ENCODE measurements at regions not wholly inside any gene's neighbourhood (a gene's known extent, or its start where the extent isn't known, plus 50 kb on each side); places are given as distances from the start of the nearest gene placed in this dataset.
A peak's percentile ranks its signal among the peaks of the same experiment; 100 is the strongest.

- in situ Hi-C loops (cut with HindIII; ENCODE audit: low sequenced_read_pairs): no loop called here
- peak; percentile 27 for DNase-seq (ENCODE audit: low read depth, low spot score)
- H3K4me3 ChIP-seq (ENCODE audit: low read depth, low read length): no peak overlapping the region
- no peak for TF ChIP-seq CTCF (IDR thresholded peaks at IDR 0.05; ENCODE audit: low read depth, low read length)
Measured at GRCh38 chr2:188819792-188820191, 154.4 kb upstream of the COL3A1 start.

DNA sequence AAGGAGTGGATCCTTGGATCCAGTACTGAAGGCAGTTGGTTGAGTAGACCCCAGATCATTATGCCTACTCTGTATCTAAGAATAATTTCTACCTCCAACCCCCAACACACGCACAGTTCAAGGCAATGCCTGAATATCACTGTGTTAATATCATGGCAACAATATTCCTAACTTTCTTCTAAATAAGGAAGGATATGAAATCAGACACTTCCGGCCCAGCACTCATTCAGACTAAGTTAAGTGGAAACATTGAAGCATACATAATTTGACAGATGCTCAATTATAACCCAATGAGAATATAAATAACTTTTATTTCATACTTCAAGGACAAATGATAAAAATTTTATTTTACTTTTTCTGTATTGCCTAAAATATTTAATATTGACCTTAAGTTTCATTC, 153.6 kb upstream of the COL3A1 start:
- in situ Hi-C loops (cut with HindIII; ENCODE audit: low sequenced_read_pairs): no loop called here
- no peak for DNase-seq (ENCODE audit: low read depth, low spot score)
- TF ChIP-seq CTCF (IDR thresholded peaks at IDR 0.05; ENCODE audit: low read depth, low read length): no peak
- no peak overlapping the region for H3K4me3 ChIP-seq (ENCODE audit: low read depth, low read length)

DNA sequence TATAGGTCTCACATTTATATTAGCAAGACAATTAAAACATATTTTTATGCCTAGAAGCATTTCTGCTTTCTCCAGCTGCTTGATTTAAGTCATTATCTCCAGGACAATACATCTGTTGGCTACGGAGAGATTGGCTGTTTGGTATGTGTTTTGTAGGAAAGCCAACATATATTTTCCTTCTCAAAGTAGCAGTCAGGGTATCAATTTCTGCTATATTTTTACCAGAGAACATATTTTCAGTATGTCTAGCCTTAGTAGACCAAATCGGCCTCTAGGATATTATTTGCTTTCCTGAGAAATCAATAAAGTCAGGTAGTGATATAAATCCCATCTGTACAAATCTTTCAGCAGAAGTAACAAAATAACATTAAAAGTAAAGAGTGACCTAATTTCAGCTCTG, 150.0 kb upstream of the COL3A1 start:
- TF ChIP-seq CTCF (IDR thresholded peaks at IDR 0.05; ENCODE audit: low read depth, low read length): no peak
- in situ Hi-C loops (cut with HindIII; ENCODE audit: low sequenced_read_pairs): no loop called here
- no peak overlapping the region for H3K4me3 ChIP-seq (ENCODE audit: low read depth, low read length)
- no peak for DNase-seq (ENCODE audit: low read depth, low spot score)

- H3K4me3 ChIP-seq (ENCODE audit: low read depth, low read length): no peak overlapping the region
- no peak for TF ChIP-seq CTCF (IDR thresholded peaks at IDR 0.05; ENCODE audit: low read depth, low read length)
- in situ Hi-C loops (cut with HindIII; ENCODE audit: low sequenced_read_pairs): no loop called here
- no peak for DNase-seq (ENCODE audit: low read depth, low spot score)
Measured at GRCh38 chr2:188833331-188833730, 140.8 kb upstream of the COL3A1 start.

DNA sequence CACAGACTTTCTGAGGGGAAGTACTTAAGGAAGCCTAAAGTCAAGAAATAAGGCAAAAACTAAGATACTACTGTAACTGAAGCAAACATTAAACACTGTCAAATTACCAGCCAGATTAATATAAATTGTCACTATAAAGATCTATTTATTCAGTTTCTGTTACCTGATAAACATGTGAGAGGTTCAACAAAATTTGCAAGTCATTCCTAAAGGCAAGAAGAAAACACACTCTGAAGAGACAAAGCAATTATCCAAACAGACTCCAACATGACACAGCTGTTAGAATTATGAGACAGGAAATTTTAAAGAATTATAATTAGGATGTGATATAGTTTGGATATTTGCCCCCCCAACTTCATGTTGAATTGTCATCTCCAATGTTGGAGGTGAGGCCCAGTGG, 140.4 kb upstream of the COL3A1 start:
- TF ChIP-seq CTCF (IDR thresholded peaks at IDR 0.05; ENCODE audit: low read depth, low read length): no peak
- in situ Hi-C loops (cut with HindIII; ENCODE audit: low sequenced_read_pairs): no loop called here
- DNase-seq (ENCODE audit: low read depth, low spot score): no peak
- H3K4me3 ChIP-seq (ENCODE audit: low read depth, low read length): no peak overlapping the region

- no peak for DNase-seq (ENCODE audit: low read depth, low spot score)
- H3K4me3 ChIP-seq (ENCODE audit: low read depth, low read length): no peak overlapping the region
- TF ChIP-seq CTCF (IDR thresholded peaks at IDR 0.05; ENCODE audit: low read depth, low read length): no peak
- in situ Hi-C loops (cut with HindIII; ENCODE audit: low sequenced_read_pairs): no loop called here
Measured at GRCh38 chr2:188835006-188835405, 139.2 kb upstream of the COL3A1 start.

- no peak for TF ChIP-seq CTCF (IDR thresholded peaks at IDR 0.05; ENCODE audit: low read depth, low read length)
- no peak overlapping the region for H3K4me3 ChIP-seq (ENCODE audit: low read depth, low read length)
- no peak for DNase-seq (ENCODE audit: low read depth, low spot score)
- in situ Hi-C loops (cut with HindIII; ENCODE audit: low sequenced_read_pairs): no loop called here
Measured at GRCh38 chr2:188835821-188836220, 138.4 kb upstream of the COL3A1 start.
